Pons (tissue), 1 donor: ENCODE measurements at regions not wholly inside any gene's neighbourhood (a gene's known extent, or its start where the extent isn't known, plus 50 kb on each side); places are given as distances from the start of the nearest gene placed in this dataset.
"Not testable (repeated sequence)": the region's sequence is repeated elsewhere in the genome, so short reads cannot be mapped to it uniquely, and the experiment has no call there.

Experiments
- DNase-seq: peaks from one replicate; pipeline ENCODE4 v3.0.0-alpha.2; 2016; ENCODE audit warnings: low spot score

- DNase-seq, result no peak
These were observed 81.1 kb downstream of the STMND1 start for GRCh38 chr6:17182961-17183360.

- DNase-seq, result no peak
These were observed 85.1 kb downstream of the STMND1 start for GRCh38 chr6:17186925-17187324.

GRCh38 chr6:17193106-17193775, 87.9 kb upstream of the RBM24 start:
- DNase-seq, result no peak

- DNase-seq, result no peak
These were observed 83.6 kb upstream of the RBM24 start for GRCh38 chr6:17197607-17198006.

- DNase-seq, result no peak
These were observed 80.8 kb upstream of the RBM24 start for GRCh38 chr6:17200395-17200794.

GRCh38 chr6:17202526-17202925, 78.6 kb upstream of the RBM24 start:
- no peak for DNase-seq

- DNase-seq, result no peak
These were observed 76.6 kb upstream of the RBM24 start for GRCh38 chr6:17204533-17204932.

GRCh38 chr6:17206566-17207072, 74.5 kb upstream of the RBM24 start:
- no peak for DNase-seq

GRCh38 chr6:17207281-17207680, 73.9 kb upstream of the RBM24 start:
- no peak for DNase-seq

GRCh38 chr6:17210683-17211082, 70.5 kb upstream of the RBM24 start:
- DNase-seq, result no peak

GRCh38 chr6:17211101-17211500, 70.1 kb upstream of the RBM24 start:
- no peak for DNase-seq

GRCh38 chr6:17212546-17213371, 68.4 kb upstream of the RBM24 start:
- peak; percentile 12 for DNase-seq

GRCh38 chr6:17214106-17214505, 67.1 kb upstream of the RBM24 start:
- DNase-seq, result no peak

GRCh38 chr6:17216972-17217371, 64.2 kb upstream of the RBM24 start:
- DNase-seq, result not testable (repeated sequence)

- no peak for DNase-seq
These were observed 63.0 kb upstream of the RBM24 start for GRCh38 chr6:17218023-17218748.

- no peak for DNase-seq
These were observed 62.4 kb upstream of the RBM24 start for GRCh38 chr6:17218749-17219093.

GRCh38 chr6:17219098-17219497, 62.1 kb upstream of the RBM24 start:
- DNase-seq, result no peak

GRCh38 chr6:17220040-17220910, 60.9 kb upstream of the RBM24 start:
- DNase-seq, result no peak

- DNase-seq, result no peak
These were observed 57.1 kb upstream of the RBM24 start for GRCh38 chr6:17224056-17224455.

GRCh38 chr6:17224501-17224900, 56.7 kb upstream of the RBM24 start:
- DNase-seq, result not testable (repeated sequence)

GRCh38 chr6:17225767-17226630, 55.2 kb upstream of the RBM24 start:
- DNase-seq, result peak; percentile 5
